NT2/D1 (cell line): ENCODE measurements at regions not wholly inside any gene's neighbourhood (a gene's known extent, or its start where the extent isn't known, plus 50 kb on each side); places are given as distances from the start of the nearest gene placed in this dataset.

Experiments used
- SUZ12 ChIP-seq: IDR thresholded peaks from 2 replicates; pipeline ENCODE4 v1.6.1; 2011; ENCODE audit not compliant: insufficient read length, insufficient read depth; ENCODE audit errors: extremely low read depth
- YY1 ChIP-seq: IDR thresholded peaks from 2 replicates; pipeline ENCODE4 v1.6.1; 2011; ENCODE audit not compliant: insufficient read length, insufficient read depth
- ZNF274 ChIP-seq: IDR thresholded peaks from 2 replicates; pipeline ENCODE4 v1.6.1; 2011; ENCODE audit warnings: mild to moderate bottlenecking, low read depth, low read length

DNA sequence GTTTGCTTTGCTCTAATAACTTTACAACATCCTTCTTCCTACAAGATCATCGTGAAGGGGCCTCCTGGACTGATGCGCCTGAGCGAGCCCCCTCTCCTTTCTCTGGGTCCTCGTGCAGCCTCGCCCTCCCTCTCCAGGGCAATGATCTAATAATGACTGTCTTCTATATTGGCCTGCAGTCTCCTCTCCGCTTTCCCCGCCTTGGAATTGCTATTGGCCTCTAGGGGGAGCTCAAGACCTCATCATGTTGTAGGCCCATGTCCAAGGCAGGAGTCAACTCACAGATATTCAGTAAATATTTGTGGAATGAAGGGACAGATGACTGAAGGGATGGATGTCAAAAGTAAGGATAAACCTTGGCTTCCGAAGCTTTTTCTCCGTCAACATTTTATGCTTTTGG, 1180.3 kb downstream of the TYW1 start:
- TF ChIP-seq ZNF274 (no peak), YY1 (no peak), SUZ12 (no peak)
